Osteocyte (in vitro differentiated cells): ENCODE measurements at regions not wholly inside any gene's neighbourhood (a gene's known extent, or its start where the extent isn't known, plus 50 kb on each side); places are given as distances from the start of the nearest gene placed in this dataset.
"Not testable (repeated sequence)": the region's sequence is repeated elsewhere in the genome, so short reads cannot be mapped to it uniquely, and the experiment has no call there.

ENCODE experiments used
- DNase-seq: peaks from one replicate; pipeline ENCODE4 v3.0.0; 2021; ENCODE audit warnings: mixed read lengths; ENCODE audit not compliant: unreplicated experiment; ENCODE audit errors: extremely low spot score
- H3K27ac Mint-ChIP-seq: one replicate; pipeline ENCODE4 v1.8.0; 2021; ENCODE audit warnings: mild to moderate bottlenecking, mixed read lengths; ENCODE audit not compliant: unreplicated experiment
- H3K27me3 Mint-ChIP-seq: one replicate; pipeline ENCODE4 v1.8.0; 2021; ENCODE audit warnings: mixed read lengths; ENCODE audit not compliant: unreplicated experiment
- H3K36me3 Mint-ChIP-seq: one replicate; pipeline ENCODE4 v1.8.0; 2021; ENCODE audit warnings: mixed read lengths; ENCODE audit not compliant: unreplicated experiment
- H3K4me1 Mint-ChIP-seq: one replicate; pipeline ENCODE4 v1.8.0; 2021; ENCODE audit warnings: mixed read lengths; ENCODE audit not compliant: unreplicated experiment
- H3K4me3 Mint-ChIP-seq: one replicate; pipeline ENCODE4 v1.8.0; 2021; ENCODE audit warnings: mild to moderate bottlenecking, moderate library complexity, mixed read lengths; ENCODE audit not compliant: unreplicated experiment
- H3K9me3 Mint-ChIP-seq: one replicate; pipeline ENCODE4 v1.8.0; 2021; ENCODE audit warnings: mixed read lengths; ENCODE audit not compliant: unreplicated experiment
- TF ChIP-seq, protein P1 (sequence below): fragments of 200-600 bp; sonication (generic); IDR thresholded peaks from 2 replicates; pipeline ENCODE4 v1.5.0; 2021; ENCODE audit warnings: antibody characterized with exemption, mild to moderate bottlenecking, moderate library complexity

DNA sequence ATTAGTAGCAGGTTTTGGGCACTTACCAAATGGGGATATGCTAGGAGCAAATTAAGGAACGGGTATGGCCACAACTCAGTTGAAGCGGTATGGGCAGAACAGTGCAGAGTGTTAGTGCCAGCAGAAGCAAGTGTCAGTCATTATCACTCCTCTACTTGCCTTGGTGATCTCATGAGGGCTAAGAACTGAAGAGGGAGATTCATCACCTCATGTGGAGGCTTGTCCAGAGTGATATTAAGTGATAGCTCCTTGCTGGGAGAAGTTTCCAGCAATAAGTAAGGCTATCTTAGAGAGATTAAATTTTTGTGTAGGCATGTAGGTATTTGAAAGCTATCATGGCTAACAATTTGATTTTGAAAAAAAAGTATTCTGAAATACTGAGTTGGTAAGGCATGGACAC lies 615.4 kb upstream of the SMIM31 start:
- Mint-ChIP-seq H3K4me3 (no peak overlapping the region), H3K36me3 (no peaks in the 10 kb centered on the region), H3K9me3 (peaks cover 5% of the 10 kb centered on the region), H3K27me3 (no peaks in the 10 kb centered on the region), H3K4me1 (peaks cover 20% of the 10 kb centered on the region), H3K27ac (no peak overlapping the region)
- TF ChIP-seq, protein P1, sequence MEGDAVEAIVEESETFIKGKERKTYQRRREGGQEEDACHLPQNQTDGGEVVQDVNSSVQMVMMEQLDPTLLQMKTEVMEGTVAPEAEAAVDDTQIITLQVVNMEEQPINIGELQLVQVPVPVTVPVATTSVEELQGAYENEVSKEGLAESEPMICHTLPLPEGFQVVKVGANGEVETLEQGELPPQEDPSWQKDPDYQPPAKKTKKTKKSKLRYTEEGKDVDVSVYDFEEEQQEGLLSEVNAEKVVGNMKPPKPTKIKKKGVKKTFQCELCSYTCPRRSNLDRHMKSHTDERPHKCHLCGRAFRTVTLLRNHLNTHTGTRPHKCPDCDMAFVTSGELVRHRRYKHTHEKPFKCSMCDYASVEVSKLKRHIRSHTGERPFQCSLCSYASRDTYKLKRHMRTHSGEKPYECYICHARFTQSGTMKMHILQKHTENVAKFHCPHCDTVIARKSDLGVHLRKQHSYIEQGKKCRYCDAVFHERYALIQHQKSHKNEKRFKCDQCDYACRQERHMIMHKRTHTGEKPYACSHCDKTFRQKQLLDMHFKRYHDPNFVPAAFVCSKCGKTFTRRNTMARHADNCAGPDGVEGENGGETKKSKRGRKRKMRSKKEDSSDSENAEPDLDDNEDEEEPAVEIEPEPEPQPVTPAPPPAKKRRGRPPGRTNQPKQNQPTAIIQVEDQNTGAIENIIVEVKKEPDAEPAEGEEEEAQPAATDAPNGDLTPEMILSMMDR, result no peak
- no peak for DNase-seq

DNA sequence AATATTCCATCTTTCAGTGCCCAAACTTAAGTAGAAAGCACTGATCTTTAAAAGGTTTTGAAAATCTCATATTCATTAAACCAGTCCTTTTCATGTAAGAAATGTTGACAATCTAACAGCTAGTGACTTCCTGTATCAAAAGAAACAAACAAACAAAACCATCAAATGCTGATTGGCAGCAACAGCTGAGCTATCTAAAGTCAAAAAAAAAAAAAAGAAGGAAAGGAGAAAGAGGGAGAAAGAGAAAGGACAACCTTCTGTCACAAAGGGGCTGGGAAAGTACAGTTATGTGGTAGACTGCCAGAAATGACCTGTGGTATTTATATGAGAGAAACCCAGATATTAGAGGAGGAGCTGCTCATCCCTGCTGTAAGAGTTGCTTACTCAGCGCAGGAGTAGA lies 614.6 kb upstream of the SMIM31 start:
- Mint-ChIP-seq H3K4me3 (no peak overlapping the region), H3K9me3 (peaks cover 5% of the 10 kb centered on the region), H3K27me3 (no peaks in the 10 kb centered on the region), H3K4me1 (peaks cover 20% of the 10 kb centered on the region), H3K36me3 (no peaks in the 10 kb centered on the region), H3K27ac (no peak overlapping the region)
- TF ChIP-seq, protein P1, result no peak
- no peak for DNase-seq

DNA sequence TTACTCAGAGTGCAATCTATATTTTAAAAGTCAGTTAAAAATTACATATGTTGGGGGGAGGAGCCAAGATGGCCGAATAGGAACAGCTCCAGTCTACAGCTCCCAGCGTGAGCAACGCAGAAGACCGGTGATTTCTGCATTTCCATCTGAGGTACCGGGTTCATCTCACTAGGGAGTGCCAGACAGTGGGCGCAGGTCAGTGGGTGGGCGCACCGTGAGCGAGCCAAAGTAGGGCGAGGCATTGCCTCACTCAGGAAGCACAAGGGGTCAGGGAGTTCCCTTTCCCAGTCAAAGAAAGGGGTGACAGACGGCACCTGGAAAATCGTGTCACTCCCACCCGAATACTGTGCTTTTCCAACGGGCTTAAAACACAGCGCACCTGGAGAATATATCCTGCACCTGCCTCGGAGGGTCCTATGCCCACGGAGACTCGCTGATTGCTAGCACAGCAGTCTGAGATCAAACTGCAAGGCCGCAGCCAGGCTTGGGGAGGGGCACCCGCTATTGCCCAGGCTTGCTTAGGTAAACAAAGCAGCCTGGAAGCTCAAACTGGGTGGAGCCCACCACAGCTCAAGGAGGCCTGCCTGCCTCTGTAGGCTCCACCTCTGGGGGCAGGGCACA lies 612.1 kb upstream of the SMIM31 start:
- not testable (repeated sequence) for H3K4me3 Mint-ChIP-seq, H3K36me3 Mint-ChIP-seq, H3K4me1 Mint-ChIP-seq, H3K27ac Mint-ChIP-seq, H3K9me3 Mint-ChIP-seq, DNase-seq, H3K27me3 Mint-ChIP-seq

DNA sequence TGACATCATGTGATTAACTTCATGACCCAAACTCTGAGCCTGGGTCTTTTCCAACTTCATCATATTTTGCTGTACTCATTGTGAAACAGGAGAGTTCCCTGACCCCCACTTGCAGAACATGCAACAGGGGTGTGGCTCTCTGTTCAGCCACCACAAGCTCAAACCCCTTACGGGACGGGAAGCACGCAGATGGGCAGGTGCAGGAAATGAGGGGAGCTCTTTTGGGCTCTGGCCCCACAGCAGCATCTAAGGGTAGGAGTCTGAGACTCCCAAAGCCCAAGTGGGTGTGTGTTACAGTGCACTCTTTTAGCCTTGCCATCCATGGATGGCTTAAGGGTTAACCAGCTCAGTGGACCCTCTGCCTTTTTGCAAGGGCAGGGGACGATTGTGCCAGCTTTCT lies 599.5 kb upstream of the SMIM31 start:
- H3K4me3 Mint-ChIP-seq, result no peak overlapping the region
- no peaks in the 10 kb centered on the region for H3K4me1 Mint-ChIP-seq
- peaks cover under 1% of the 10 kb centered on the region for H3K9me3 Mint-ChIP-seq
- no peaks in the 10 kb centered on the region for H3K36me3 Mint-ChIP-seq
- H3K27ac Mint-ChIP-seq, result no peak overlapping the region
- TF ChIP-seq, protein P1, result no peak
- no peaks in the 10 kb centered on the region for H3K27me3 Mint-ChIP-seq
- no peak for DNase-seq

DNA sequence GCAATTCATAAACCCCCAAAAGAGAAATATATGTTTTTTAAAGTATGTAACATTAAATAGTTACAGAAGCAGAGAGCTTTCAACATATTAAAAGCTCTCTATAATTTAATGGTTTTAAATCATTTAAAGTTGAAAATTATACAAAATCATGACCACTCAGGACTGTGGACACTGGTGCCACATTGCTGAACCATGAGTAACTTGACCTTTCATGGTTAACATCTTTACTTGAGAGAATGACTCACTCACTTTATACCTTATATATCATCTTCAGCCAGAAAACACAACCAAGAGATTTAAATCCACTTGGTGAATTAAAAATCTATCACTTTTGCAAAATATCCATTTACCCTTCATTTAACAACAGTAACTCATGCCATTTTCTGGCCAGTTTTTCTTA lies 584.3 kb upstream of the SMIM31 start:
- Mint-ChIP-seq H3K4me3 (no peak overlapping the region), H3K4me1 (peaks cover 9% of the 10 kb centered on the region), H3K9me3 (peaks cover 24% of the 10 kb centered on the region), H3K36me3 (no peaks in the 10 kb centered on the region), H3K27me3 (no peaks in the 10 kb centered on the region), H3K27ac (peak overlapping the region; percentile 23)
- TF ChIP-seq, protein P1, result no peak
- no peak for DNase-seq

DNA sequence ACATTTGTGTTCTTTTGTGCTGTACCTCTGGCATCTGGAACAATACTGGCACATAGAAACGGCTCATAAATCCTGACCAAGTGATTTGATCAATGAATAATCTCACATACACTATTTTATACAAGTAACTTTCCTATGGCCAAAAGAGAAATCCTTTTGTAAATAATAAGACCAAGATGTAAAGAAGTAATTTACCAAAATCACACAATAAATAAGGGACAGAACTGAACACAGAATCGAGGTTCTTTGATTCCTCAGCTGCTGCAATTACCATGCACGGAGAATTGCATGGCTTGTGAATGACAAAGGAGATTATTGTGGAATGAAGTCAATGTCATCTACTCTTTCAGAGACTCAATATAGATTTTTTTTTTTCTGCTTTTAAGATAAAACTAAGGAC lies 576.8 kb upstream of the SMIM31 start:
- Mint-ChIP-seq H3K27ac (no peak overlapping the region), H3K9me3 (no peaks in the 10 kb centered on the region), H3K27me3 (no peaks in the 10 kb centered on the region), H3K4me1 (no peaks in the 10 kb centered on the region), H3K36me3 (no peaks in the 10 kb centered on the region), H3K4me3 (no peak overlapping the region)
- TF ChIP-seq, protein P1, result no peak
- DNase-seq, result no peak
